OCI-LY3 (cell line): ENCODE measurements at regions not wholly inside any gene's neighbourhood (a gene's known extent, or its start where the extent isn't known, plus 50 kb on each side); places are given as distances from the start of the nearest gene placed in this dataset.
"Not testable (repeated sequence)": the region's sequence is repeated elsewhere in the genome, so short reads cannot be mapped to it uniquely, and the experiment has no call there.

Experiments used
- CTCF ChIP-seq: fragments of 200-600, 300-600 bp; sonication (generic); IDR thresholded peaks from 2 replicates; pipeline ENCODE4 v1.5.1; 2014; ENCODE audit warnings: antibody characterized with exemption, low read length, low read depth
- EZH2phosphoT487 ChIP-seq: fragments of 200-600 bp; shearing (Covaris generic); IDR thresholded peaks from 2 replicates; pipeline ENCODE4 v1.6.1; 2018; ENCODE audit warnings: antibody characterized with exemption, mixed run types, low read depth

GRCh38 chr1:58969176-58969575 lies 185.3 kb upstream of the JUN start:
- TF ChIP-seq EZH2phosphoT487, CTCF: not testable (repeated sequence)
